ENCODE measurements at regions not wholly inside any gene's neighbourhood (a gene's known extent, or its start where the extent isn't known, plus 50 kb on each side); places are given as distances from the start of the nearest gene placed in this dataset.
"Not testable (repeated sequence)": the region's sequence is repeated elsewhere in the genome, so short reads cannot be mapped to it uniquely, and the experiment has no call there.

DNA sequence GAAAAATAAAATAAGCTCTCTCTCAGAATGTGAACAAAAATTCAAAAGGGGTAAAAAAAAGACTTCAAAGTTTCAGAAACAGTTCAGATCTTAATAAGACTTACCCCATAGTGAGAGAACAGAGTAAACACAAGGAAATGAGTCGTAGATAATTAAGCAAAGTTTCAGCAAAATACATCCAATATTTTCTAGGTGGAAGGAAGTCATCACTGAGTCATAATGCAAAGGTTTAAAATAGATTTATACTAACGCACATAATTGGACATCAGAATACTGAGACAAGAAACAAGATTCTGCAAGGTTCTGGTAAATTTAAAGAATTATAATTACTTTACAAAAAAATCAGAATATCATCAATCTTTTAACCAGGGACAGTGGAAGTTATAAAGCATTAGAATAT is 1370.7 kb upstream of the ATXN8OS start:
- DNase-seq, result no peak

DNA sequence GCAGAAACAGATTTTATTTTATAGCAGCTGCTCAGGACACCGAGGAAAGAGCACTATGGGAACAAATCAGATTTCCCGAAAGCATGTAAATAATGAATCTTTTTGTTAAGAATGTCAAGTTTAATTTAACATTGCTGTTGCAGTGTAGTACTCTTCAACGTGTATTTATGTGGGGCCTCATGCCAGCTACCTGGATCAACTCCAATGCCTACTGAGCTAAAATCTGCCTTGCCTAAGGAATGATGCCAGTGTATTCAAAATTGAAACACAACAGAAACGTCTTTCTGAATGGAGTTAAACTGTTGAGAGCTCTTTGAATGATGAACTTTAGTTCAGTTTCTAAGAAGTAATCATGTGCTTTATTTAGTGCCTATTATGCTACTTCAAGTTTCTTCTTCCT is 1379.8 kb upstream of the ATXN8OS start:
- no peak for DNase-seq

DNA sequence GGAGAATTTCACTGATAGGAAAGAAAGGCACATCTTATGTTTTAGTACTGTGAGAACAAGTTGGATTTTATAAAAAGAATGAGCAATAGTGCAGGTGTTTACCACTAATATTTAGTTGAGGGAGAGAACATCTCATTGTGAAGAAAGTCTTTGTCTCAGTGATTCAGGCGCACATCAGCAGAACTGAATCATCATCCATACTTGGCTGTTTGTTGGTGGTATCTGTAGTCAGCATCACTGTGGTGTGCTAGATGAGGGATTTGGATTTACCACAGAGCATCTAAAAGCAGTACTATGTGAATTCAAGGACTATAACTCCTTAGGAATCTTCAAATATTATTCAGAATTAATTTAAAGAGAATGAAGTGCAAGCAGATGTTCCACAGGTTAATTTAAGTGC is 1380.5 kb upstream of the ATXN8OS start:
- DNase-seq, result no peak

DNA sequence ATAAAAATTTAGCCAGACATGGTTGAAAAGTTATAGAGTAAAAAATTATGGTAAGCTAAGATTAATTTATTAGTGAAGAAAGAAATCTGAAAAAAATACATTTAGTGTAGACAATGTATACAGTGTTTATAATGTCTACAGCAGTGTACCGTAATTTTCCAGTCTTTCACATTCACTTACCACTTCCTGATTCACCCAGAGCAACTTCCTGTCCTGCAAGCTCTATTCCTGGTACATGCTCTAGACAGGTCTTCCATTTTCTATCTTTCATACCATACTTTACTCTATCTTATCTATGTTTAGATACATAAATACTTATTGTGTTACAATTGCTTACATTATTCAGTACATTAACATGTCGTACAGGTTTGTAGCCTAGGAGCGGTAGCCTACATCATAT is 1387.8 kb upstream of the ATXN8OS start:
- no peak for DNase-seq

DNA sequence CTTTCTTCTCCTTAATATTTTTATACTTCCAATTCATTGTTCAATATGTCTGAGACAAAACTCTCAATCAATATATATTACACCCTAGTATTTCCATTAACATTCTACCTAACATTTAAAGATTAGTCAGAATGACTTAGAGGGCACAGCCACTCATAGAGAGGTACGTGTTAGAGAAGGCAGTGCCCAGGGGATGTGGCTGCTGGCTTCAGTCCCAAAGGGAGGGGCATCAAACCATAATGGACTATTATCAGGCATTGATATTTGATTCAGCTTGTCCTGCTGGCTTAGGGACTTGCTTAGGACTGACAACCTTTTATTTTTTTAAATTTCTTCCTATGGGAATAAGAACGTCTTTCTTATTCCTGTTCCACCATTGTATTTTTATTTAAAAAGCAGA is 1392.0 kb upstream of the ATXN8OS start:
- no peak for DNase-seq

DNA sequence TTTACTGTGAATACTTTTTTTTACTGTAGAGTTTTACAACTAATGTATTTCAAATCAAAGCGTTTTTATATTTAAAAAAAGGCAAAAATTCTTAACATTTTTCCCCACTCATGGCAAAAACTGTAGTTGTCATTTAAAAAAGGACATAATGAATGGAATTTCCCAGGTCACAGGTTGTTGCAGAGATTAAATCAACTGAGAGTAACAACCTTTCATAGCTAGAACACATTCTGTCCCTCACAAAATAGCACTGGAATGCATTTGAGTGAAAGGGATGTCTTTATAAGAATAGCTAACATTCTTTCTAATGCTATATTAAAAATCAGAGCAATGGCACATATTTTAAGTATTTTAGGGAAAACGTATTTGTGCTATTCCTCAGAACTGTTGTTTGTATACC is 1393.3 kb upstream of the ATXN8OS start:
- no peak for DNase-seq

DNA sequence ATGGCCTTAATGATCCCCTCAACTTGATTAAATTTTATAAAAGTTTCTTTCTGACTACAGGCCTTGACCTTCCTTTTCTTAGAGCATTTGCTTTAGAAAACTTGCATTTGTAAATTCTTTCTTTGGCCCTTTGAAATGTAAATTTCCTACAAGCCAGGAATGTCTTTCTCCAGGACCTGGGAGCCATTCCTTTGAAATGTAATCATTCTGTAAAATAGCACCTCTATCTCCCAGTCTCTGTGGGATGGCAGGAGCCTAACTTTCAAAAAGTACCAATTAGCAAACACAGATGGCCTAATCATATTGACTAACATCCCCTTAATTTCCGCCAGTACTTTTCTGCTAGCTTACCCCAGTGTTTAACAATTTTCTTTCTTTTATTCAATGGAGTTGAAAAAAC is 1394.2 kb upstream of the ATXN8OS start:
- no peak for DNase-seq

DNA sequence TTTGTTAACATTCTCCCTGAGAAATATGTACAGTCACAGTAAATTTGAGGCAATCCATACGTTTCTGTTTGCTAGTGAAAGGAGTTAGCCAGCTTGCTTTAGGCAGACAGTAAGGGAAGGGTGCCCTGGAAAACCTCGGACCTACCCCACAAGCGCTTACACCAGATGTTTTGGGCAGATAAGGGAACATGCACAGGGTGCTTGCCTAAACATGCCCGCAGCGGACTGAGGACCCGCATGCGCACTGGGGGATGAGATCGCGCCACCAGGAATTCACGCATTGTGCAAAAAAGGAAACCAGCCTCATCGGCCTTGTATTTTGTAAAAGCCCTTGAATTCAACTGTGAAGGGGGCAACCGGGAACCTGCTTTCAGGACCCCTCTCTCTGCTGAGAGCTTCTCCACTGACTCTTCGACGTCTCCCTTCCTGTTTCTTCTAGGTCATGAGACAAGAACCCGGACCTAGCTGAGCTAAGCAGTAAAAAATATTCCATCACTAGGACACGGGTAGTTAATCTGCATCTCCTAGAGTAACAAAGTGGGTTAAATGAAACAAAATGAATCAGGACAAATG is 1399.2 kb upstream of the ATXN8OS start:
- no peak for DNase-seq

DNA sequence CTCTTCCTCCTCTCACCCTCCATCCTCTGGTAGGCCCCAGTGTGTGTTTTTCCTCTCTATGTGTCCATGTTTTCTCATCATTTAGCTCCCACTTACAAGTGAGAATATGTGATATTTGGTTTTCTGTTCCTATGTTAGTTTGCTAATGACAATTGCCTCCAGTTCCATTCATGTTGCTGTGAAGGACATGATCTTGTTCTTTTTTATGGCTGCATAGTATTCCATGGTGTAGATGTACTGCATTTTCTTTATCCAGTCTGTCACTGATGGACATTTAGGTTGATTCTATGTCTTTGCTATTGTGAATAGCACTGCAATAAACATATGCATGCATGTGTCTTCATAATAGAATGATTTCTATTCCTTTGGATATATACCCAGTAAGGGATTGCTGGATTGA is 1401.6 kb upstream of the ATXN8OS start:
- DNase-seq, result not testable (repeated sequence)

DNA sequence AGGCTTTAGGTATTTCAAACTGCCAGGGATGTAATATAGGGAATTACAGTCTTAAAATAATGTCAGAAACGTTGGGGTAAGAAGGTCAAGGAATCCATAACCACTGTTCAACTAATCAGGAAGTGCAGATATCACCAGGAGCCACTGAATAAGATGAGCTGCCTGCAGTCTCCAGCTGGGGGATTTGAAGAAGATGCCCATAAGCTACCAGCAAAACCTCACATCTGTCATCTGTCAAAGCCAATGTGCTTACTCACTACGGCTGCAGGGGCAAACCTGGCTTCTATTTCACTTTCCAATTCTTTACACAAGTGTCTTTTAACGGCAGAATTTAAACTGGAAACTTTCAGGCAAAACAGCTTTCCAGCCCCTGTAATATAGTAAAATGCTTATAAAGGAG is 1410.1 kb upstream of the ATXN8OS start:
- DNase-seq, result no peak

DNA sequence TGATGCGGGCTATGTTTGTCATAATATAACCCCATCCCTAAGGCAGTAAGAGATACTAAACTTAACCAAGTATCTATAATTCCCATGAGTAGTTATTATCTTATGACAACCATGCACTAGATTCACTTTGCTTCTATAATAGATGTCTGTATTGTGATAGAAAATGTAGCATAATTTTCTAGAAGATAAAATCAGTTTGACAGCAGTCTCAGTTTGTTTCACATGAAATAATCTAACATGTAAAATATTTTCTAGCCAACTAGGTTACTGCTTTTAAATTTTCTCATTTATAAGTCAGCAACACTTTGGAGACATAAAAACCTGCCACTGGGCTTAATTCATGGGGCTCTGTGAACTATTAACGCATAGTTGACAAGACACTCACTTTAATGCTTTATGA is 1410.7 kb upstream of the ATXN8OS start:
- DNase-seq, result no peak

DNA sequence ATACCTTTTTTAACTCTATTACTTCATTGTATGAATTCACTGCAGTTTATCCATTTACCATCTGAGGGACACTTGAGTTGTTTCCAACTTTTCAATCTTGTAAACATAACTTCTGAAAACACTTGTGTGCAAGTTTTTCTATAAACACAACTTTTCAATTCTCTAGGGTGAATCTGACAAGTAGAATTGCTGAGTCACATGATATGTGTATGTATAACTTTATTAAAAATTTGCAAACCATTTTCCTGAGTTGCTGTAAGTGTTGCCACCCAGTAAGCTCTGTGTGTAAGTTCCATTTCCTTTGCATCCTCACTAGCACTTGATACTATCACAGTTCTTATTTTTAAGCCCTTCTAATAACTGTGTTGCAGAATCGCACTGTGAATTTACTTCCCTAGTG is 1415.6 kb upstream of the ATXN8OS start:
- DNase-seq, result no peak

DNA sequence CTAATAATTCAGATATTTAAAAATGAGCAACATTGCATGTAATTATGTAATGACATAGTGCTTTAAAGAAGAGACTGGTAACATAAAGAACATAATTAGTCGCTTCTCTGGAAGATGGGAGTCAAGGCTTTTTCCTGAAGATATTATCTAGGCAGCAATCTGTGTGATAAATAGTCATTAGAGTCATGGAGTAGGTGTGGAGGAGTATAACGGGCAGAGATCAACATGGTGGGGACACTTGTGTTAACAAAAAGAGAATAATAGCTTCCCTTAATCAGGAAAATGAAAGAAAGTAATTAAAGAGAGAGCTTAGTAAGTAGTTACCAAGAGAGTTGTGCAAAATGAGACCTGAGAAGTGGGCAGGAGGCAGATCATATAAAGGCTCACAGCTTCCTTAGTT is 1417.1 kb upstream of the ATXN8OS start:
- no peak for DNase-seq

DNA sequence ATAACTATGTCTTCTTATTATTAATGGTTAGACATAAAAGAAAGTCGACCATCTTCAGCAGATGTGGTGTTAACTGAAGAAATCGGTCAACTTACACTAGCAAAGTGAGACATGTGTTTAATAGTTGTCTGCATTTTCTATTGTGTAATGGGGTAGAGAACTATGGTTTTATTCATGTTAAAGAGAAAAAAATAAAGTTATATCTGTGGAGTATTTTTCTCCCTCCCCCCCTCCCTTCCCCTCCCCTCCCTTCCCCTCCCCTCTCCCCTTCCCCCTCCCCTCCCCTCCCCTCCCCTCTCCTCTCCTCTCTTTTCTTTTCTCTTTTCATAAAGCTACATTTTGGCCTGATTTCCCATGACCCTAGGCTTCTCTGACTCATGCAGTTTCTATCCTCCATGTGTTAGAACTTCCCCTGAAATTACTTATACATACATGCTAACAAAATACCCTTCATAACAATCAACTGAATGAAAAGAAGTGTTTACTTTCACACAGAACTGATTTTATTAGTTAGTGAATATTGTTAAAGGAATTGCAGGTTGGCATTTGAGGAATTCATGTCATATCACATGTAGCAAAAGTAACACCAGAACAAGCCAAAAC is 1431.0 kb upstream of the ATXN8OS start:
- DNase-seq, result no peak

DNA sequence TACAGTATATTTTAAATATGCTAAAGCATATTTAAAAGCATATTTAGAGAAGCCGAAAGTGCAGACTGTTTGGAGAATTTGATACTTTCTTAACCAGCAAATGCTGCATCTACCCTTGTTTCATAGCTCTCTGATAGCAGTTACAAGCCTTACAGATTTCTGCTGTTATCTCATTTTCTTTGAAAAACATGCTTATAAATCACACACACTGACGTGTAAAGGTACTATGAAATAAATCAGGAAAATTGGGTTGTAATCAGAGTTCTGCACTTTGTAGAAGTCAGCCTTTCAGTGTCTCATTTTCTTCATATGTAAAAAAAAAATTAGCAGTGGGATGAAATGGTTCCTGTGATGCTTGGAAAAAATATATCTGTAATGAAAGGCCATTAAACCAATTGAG is 1432.4 kb upstream of the ATXN8OS start:
- no peak for DNase-seq

DNA sequence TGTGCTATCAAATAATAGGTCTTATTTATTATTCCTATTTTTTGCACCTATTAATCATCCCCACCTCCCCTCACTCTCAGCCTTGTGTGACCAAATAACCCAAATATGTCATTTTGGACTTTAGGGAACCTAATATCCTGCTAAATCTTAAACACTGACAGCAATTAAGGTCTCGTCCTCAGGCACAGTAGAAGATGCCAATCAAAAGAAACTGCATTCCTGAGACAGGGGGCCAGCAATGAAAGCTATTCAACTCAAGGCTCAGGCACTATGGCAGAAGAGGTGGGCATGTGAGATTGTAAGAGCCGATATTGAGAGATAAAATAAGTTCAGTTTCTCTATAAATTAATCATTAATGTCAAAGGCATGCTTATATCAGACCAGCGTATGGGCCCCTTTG is 1437.7 kb upstream of the PCDH9 start:
- DNase-seq, result no peak

DNA sequence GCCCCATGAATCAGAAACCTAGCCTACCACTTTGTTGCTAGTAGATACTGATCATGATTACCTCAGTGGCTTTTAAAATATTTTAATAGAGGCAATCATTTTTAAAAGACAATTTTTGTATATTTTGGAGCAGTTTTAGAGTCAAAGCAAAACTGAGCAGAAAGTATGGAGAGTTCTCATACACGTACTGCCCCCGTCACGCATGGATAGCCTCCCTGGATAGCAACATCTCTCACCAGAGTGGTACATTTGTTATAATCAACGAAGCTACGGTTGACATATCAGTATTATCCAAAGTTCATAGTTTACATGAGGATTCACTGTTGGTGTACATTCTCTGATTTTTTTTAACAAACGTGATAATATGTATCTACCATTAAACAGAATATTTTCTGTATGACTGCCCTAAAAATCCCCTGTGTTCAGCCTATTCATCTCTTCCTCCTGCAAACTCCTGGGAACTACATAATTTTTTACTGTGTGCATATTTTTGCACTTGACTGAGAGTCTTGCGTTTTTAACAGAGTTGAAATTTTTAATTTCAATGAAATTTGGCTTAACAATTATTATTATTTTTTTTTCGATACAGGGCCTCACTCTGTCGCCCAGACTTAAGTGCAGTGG is 1436.8 kb upstream of the PCDH9 start:
- no peak for DNase-seq

DNA sequence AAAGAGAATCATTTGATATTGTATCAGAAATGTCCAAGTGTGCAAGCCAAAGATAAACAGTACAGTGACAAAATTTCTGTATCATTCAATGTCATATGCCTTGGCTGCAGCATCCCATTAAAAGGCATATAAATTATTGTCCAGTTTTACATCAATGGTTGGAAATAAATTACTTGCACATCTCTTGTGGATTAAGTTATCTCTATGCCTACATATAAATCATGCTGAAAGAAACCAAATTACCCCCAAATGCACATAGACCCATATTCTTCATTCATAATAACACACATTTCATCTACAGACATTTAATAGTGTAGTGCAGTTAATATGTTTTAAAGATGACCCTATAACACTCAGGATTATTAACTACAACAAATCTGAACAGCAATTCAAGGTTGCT is 1415.7 kb upstream of the PCDH9 start:
- no peak for DNase-seq

DNA sequence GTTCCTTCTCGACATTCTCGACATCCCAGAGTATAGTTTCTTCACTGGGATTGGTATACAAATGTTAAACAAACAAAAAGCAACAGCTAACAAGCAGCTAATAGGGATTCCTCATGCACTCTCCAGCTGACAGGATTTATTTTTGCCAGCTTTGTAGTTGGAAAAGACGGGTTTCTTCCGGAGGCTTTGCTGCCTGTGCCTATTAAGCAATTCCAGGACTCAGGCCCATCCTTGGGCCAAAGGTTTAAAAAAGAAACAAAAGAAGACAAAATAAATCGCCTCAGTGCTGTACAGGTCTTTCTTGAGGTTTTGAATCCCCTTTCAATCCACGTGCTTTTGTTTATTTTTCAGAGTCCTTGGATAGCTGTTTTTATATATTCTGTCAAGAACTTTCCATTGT is 1414.5 kb upstream of the PCDH9 start:
- DNase-seq, result no peak

DNA sequence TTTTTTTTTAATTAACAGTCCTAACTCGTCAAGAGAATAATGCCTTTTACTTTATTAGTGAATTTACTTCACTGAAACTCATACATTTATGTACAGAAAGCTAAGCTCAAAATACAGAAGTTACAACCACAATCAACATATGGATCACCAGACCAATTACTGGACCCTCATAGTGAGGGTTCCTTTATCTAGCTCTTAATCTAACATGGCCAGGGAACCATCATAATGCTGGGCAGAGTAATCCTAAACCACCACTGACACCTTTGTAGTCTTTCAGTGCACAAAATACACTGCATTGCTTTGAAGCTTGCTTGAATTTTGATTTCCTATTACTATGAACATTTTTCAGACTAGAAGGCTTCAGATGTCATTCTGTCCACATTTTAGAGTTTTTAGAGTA is 1406.6 kb upstream of the PCDH9 start:
- no peak for DNase-seq

DNA sequence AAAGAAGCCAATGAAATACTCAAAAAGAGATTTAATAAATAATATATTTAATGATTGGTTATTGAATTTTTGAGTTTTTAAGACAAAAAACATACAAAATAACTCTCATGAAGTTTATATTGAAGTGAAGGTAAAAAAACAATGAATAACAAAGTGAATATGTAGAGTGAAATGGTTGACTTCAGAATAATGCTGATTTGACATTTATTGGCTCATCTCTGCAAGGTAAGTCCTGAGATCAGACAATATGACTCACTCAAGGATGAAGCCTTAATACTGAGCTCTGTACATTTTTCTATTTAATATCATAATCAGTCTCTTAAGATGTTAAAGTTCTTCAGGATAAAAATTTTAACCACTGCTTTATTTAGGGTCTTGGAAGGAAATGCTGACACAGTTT is 1398.9 kb upstream of the PCDH9 start:
- DNase-seq, result no peak

DNA sequence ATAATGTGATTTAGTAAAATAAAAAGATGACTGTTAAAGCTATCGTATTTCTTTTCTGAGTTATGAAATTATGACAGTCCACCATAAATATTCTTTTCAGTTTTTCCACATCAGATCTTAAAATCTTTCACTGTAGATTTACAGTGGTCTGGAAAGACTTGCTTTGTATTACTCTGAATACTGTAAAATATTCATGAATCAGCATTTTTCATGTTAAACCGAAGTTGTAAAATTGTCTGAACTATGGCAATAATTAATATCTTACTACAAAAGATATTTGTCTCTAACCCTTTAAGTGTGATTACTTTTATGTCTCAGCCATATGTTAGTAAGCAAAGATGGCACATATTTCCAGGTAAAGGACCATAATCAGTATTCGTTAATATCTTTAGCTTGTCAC is 1397.2 kb upstream of the PCDH9 start:
- no peak for DNase-seq

DNA sequence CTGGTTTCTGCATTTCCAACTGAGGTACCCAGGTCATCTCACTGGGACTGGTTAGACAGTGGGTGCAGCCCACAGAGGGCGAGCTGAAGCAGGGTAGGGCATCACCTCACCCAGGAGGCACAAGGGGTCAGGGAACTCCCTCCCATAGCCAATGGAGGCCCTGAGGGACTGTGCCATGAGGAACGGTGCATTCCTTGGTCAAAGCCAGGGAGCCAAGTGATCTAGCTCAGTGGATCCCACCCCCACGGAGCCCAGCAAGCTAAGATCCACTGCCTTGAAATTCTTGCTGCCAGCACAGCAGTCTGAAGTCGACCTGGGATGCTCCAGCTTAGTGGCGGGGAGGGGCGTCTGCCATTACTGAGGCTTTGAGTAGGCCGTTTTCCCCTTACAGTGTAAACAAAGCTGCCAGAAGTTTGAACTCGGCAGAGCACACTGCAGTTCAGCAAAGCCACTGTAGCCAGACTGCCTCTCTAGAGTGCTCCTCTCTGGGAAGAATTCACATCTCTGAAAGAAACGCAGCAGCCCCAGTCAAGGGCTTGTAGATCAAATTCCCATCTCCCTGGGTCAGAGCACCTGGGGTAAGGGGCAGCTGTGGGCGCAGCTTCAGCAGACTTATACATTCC is 1386.6 kb upstream of the PCDH9 start:
- DNase-seq, result no peak

DNA sequence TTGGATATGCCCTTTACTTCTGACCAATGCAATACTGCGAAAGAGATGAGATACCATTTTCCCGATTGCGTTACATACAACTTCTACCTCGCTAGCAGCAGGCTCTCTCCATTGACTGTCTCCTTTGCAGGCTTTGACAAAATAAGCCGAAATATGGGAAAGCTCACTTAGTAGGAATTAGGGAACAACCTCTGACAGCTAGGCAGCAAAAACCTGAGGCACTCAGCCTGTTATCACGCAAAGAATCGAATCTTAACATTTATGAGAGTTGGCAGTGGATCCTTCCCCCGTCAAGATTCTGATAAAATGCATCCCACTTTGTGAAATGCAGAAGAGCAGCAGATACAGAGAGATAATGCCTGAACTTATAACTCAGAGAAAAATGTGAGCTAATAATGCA is 1379.5 kb upstream of the PCDH9 start:
- DNase-seq, result no peak

DNA sequence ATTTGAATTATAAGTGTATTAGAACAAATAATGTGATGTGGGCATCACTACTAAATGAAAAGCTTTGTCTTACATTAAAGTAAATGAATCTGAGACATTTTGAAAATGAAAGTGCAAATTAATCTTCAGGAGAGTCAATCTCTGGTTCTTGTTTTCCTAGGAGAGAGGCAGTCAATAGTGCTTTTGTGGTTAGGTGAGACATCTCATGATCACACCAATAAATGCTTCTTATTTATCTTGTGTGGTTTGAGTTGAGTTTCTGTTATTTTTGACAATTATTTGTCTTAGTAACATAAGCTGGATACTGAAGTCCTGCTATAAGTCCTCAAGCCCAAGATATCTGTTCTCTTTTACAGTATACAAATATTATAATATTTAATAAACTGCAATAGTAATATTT is 1378.0 kb upstream of the PCDH9 start:
- no peak for DNase-seq
